SK-N-MC (cell line): ENCODE measurements at regions not wholly inside any gene's neighbourhood (a gene's known extent, or its start where the extent isn't known, plus 50 kb on each side); places are given as distances from the start of the nearest gene placed in this dataset.

Source experiments
- EZH2 ChIP-seq: fragments of 200-600 bp; sonication (generic); IDR thresholded peaks from one replicate; pipeline ENCODE4 v1.6.1; 2017; ENCODE audit warnings: antibody characterized with exemption
- POLR2AphosphoS5 ChIP-seq: IDR thresholded peaks from 2 replicates; pipeline ENCODE4 v1.6.1; 2012; ENCODE audit warnings: mild to moderate bottlenecking, low read depth, low read length, borderline replicate concordance

GRCh38 chr2:181760521-181760920 lies 80.2 kb upstream of the NEUROD1 start:
- TF ChIP-seq POLR2AphosphoS5 (no peak), EZH2 (no peak)
